ENCODE measurements at regions not wholly inside any gene's neighbourhood (a gene's known extent, or its start where the extent isn't known, plus 50 kb on each side); places are given as distances from the start of the nearest gene placed in this dataset.

DNA sequence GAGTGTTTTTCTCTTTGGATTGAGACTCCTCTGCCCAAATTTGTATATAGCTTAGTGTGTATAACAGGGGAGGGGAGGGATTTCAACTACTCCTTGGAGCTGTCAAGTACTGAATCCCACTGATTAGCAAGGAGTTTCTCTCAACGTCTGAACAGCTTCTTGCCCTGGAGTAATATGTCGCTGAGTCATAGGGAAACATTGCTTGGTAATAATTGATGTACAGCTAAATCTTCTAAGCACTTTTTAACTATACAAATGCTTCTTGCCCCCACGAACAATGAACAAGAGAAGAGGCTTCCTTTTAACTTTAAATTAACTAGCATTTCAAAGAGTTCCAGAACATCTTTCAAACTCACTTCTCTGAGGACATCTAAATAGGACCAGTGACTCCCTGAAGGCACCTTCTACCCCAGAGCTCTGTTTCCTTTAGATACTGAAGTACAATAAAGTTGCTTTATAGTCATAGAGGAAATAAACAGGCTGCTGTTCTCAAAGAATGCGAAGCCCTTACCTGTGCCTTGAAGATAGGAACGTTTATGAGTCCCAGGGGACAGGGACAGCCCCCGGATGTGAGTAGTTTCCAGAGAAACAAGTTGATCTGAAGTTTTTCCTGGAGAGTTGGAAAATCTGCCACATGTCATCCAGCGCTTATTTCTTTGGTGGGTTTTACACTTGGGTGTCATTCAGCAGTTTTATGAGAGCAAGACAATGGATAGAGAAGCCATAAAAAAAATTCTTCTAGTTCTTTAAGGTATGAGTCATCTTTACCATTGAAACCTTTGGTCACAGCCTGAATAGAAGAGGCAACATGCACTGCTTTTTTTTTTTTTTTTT is 462.5 kb upstream of the BTBD3 start:
- TF ChIP-seq, protein P1, sequence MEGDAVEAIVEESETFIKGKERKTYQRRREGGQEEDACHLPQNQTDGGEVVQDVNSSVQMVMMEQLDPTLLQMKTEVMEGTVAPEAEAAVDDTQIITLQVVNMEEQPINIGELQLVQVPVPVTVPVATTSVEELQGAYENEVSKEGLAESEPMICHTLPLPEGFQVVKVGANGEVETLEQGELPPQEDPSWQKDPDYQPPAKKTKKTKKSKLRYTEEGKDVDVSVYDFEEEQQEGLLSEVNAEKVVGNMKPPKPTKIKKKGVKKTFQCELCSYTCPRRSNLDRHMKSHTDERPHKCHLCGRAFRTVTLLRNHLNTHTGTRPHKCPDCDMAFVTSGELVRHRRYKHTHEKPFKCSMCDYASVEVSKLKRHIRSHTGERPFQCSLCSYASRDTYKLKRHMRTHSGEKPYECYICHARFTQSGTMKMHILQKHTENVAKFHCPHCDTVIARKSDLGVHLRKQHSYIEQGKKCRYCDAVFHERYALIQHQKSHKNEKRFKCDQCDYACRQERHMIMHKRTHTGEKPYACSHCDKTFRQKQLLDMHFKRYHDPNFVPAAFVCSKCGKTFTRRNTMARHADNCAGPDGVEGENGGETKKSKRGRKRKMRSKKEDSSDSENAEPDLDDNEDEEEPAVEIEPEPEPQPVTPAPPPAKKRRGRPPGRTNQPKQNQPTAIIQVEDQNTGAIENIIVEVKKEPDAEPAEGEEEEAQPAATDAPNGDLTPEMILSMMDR (IDR thresholded peaks at IDR 0.05), result no peak
- ATAC-seq (ENCODE audit: low FRiP score) (no peak), DNase-seq (ENCODE audit: low spot score) (no peak)

DNA sequence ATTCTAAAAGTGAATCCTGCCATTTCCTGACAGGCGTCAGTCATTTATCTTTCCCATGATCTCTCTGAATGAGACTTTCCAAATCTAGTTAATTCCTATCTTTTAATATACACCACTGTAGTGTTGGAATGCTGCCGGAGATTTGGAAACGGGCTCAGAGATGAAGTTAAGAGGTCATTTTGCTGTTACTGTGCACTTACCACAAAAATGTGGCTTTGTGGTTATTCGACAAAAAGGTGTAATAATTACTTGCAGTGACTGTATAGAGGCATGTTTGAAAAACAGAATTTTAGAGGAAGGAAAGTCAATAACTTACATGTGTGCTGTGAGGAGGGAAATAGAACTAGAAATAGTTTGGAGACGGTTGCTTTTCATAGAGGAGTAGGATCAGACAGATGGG is 460.2 kb upstream of the BTBD3 start:
- TF ChIP-seq, protein P1 (IDR thresholded peaks at IDR 0.05), result no peak
- DNase-seq (ENCODE audit: low spot score) (no peak), ATAC-seq (ENCODE audit: low FRiP score) (no peak)

DNA sequence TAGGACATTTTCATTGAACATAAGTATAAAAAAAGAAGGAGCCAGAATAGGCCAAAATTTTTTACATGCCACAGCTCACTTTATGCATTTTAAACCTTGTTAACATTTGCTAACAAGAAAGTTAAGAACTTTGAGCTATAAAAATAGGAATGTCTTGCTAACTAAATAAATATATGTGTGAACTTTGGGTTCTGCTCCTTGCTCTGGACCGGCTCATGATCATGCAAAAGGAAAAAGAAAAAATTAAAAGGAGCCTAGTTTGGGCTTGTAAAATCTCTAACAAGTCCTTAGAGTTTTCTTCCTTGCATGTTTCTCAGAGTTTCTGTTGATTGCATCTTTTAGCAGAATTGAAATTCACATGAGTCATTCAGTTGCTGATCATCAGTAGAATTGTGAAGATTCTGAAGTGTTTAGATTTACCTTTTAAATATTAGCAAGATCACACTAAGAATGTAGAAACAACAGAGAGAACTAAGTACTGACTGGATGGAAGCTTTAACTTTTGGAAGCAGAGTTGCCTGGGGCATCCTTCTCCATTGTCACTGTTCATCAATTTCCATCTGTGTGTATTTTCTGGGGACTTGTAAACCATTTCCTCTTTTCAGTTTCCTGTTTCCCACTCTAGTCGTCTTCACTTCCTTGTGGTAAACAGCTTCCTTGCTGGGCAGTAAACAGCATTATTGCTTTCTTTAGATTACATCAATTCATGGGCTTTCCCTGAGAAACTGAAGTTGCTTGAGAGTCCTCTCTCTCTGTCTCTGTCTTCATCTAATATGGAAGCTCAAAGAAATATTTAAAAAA is 458.4 kb upstream of the BTBD3 start:
- TF ChIP-seq, protein P1 (IDR thresholded peaks at IDR 0.05), result no peak
- no peak for ATAC-seq (ENCODE audit: low FRiP score)

DNA sequence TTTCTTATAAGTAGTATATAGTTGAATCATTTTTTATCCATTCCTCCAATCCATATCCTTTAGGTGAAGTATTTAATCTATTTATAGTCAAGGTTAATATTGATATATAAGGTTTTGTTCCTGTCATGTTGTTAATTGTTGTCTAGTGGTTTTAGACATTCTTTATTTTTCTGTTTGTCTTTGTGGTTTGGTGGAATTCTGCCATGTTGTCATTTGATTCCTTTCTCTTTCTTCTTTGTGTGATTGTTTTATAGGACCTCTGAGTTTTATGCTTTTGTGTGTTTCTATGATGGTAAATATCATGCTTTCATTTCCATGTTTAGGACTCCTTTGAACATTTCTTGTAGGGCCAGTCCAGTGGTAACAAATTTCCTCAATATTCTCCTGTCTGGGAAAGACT is 450.3 kb upstream of the BTBD3 start:
- ATAC-seq (ENCODE audit: low FRiP score) (no peak), DNase-seq (ENCODE audit: low spot score) (no peak)
- TF ChIP-seq, protein P1 (IDR thresholded peaks at IDR 0.05), result no peak

More for the DNA sequence above, 458.4 kb upstream of the BTBD3 start:
- DNase-seq (ENCODE audit: low spot score), result no peak

DNA sequence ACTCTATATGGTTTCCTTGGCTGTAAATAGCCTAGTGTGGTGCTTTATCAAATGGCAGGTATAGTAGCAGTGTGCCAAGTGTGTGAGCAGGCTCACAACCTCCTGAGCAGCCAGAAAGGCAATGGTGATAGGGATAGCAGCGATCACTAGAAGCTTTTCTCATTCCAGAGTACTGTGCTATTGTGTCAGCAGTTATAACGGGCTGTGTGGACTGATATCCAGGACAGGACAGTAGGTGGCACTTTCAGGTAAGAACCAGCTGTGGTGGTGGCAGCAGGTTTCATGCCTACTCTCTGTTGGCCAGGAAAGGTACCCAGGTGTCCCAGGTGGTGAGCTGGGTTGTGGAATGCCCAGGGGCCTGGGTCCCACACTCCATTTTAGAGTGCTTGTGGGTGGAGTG is 448.8 kb upstream of the BTBD3 start:
- TF ChIP-seq, protein P1 (IDR thresholded peaks at IDR 0.05), result no peak
- no peak for ATAC-seq (ENCODE audit: low FRiP score)
- no peak for DNase-seq (ENCODE audit: low spot score)

DNA sequence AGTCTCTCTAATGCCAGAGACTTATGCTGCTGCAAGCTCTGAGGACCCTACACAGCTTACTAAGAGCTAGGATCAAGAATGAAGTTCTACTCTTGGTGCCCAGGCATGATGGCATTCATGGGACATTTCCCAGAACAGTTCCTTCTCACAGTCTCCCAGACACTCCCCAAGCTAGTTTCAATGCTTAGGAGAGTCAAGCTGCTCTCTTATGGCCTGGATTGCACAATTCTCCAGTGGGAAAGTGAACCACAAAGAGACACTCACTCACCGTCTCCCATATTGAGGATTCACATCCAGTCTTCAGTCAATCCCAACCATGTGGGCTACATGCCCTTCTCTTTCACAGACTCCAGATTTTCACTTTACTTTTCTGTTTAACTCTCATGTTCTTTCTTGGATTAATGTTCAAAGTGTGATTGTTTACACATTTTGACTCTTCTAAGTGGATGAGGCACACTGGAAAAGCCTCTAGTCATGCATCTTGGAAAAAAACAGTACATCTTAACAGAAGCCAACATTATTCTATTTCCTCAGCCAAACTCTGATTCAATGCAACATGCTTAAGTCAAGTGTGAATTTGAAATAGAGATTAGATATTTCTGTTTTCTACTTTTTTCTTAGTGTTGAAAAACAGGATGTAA is 447.8 kb upstream of the BTBD3 start:
- ATAC-seq (ENCODE audit: low FRiP score), result no peak

More for the DNA sequence above, 447.8 kb upstream of the BTBD3 start:
- DNase-seq (ENCODE audit: low spot score), result no peak
- TF ChIP-seq, protein P1 (IDR thresholded peaks at IDR 0.05), result no peak

All from omental fat pad (tissue), 3 donors.